GM18502 (cell line): ENCODE measurements at regions not wholly inside any gene's neighbourhood (a gene's known extent, or its start where the extent isn't known, plus 50 kb on each side); places are given as distances from the start of the nearest gene placed in this dataset.
"Not testable (repeated sequence)": the region's sequence is repeated elsewhere in the genome, so short reads cannot be mapped to it uniquely, and the experiment has no call there.

Experiments
- ATAC-seq: cut with Tn5 transposase; IDR thresholded peaks from one replicate; pipeline ENCODE4 v1.9.1; 2021; ENCODE audit warnings: mild to moderate bottlenecking; ENCODE audit not compliant: unreplicated experiment, poor library complexity

DNA sequence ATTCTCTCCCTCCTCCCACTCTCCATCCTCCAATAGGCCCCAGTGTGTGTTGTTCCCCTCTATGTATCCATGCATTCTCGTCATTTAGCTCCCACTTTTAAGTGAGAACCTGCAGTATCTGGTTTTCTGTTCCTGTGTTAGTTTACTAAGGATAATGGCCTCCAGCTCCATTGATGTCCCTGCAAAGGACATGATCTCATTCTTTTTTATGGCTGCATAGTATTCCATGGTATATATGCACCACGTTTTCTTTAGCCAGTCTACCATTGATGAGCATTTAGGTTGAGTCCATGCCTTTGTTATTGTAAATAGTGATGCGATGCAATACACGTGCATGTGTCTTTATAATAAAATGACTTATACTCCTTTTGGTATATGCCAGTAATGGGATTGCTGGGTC lies 100.3 kb upstream of the USP9X start:
- no peak for ATAC-seq

DNA sequence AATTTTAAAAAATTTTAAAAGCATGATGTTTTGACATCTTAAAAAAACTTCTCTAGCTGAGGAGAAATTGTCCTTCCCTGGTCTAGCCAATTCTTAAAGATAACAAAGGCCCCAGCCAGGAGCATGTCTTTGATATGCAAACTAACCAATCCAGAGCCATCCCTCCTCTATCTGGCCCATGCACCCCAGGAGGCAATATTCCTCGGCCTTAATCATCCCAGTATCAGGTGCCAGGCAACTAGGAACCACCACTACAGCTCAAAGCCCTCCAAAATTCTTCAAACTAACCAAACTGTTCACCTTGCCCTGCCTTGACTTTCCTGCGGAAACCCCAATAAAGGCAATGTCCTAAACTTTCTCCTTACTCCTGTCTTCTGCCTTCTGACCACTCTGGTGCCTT lies 97.8 kb upstream of the USP9X start:
- no peak for ATAC-seq

GRCh38 chrX:40988100-40988499 lies 97.1 kb upstream of the USP9X start:
- ATAC-seq, result no peak

DNA sequence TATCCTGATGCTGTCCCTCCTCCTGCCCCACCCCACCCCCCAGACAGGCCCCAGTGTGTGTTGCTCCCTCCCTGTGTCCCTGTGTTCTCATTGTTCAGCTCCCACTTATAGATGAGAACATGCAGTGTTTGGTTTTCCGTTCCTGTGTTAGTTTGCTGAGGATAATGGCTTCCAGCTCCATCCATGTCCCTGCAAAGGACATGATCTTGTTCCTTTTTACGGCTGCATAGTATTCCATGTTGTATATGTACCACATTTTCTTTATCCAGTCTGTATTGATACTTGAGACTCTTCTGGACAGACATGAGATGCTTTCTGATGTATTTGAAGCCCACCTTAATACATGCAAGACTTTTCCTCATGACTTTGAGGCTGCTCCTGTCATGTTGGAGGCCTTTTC lies 91.8 kb upstream of the USP9X start:
- ATAC-seq, result not testable (repeated sequence)

GRCh38 chrX:40996886-40997530 lies 88.2 kb upstream of the USP9X start:
- ATAC-seq, result no peak

DNA sequence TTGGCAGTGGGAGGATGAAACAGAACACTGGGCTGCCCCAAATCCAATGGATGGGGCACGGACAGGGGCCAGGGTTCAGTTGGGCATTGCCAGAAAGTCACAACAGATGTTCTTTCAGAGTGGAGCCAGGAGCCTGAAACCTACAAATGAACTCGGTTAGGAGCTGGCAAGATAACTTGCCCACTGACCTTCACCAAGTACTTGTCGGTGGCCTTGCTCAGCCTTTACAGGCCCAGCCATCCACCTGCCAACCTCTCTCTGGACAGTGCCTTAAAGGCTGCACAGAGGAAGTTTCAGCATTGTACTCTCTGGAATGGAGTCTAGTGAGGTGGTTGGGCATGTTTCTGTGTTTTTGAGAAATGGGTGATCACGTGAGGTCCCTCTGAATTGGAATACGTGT lies 87.1 kb upstream of the USP9X start:
- no peak for ATAC-seq

GRCh38 chrX:41001327-41001726 lies 83.9 kb upstream of the USP9X start:
- no peak for ATAC-seq

- ATAC-seq, result no peak
Measured at GRCh38 chrX:41002026-41002425, 83.2 kb upstream of the USP9X start.

GRCh38 chrX:41003506-41004270 lies 81.6 kb upstream of the USP9X start:
- no peak for ATAC-seq

DNA sequence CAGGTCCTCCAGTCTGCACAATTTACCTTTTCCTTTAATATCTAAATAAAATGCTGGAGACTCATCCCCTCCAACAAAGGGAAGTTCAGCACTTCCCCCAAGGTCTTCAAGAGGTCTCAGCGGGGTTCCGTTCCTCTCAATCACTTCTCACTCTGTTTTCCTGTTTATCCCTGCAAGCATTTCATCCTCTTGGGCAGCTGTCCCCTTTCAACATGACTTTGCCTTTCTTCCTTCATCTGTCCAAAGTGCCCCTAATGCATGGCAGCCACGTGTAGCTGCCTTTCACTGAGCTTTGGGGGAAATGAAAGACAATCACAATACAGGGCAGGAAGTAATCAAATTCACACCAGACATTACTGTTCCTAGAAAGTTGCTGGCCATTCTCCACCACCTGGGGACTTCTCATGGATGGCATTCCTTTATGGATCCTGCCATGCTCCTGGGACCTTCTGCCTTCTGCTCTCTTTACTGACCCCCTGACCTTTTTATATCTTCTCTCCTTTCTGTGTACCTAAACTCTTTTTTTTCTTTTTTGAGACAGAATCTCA lies 79.7 kb upstream of the USP9X start:
- no peak for ATAC-seq

DNA sequence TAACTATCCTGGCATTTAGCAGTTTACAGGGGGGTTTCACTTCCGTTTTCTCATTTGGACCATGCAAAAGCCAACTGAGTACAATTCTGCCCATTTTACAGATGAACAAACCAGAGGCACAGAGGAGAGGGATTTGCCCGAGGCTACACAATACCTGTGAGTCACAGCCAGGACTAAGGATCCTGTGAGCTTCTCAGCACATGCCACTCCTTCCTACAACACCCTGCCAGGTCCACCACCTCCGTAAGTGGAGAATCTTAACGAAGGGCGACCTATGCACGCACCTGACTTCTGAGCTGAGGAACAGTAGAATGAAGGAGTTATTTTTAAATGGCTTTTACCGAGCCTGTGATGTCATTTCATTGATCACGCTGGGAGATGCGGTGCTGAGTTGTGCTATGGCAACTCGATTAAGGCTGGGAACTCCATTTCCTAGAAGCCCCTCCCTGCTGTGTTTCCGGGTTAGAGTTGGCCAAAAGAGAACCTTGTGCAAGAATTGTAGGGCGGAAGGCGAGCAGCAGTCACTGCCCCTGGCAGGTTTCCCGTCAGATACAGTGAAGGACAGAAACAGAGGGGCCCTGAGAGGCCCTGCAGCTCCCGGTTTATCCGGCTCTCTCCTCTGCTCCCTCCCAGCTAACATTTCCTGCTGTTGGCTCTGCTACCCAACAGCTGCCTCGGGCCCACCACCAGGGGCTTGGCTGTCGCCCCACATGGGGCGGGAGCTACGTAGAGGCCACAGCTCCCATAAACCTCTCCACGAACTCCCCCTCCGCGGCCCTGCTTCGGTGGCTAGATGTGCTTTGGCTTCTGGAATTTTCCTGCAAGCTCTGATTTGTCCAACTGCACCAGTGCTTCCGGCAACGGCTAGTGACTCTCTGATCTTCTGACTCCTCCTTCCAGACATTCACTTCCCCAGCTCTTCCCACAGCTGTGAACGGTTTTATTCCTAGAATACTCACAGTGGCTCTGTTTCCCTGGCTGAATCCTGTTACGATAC lies 75.1 kb upstream of the USP9X start:
- peak; percentile 58 for ATAC-seq

GRCh38 chrX:41014776-41015360 lies 70.4 kb upstream of the USP9X start:
- ATAC-seq, result no peak

GRCh38 chrX:41017785-41018184 lies 67.5 kb upstream of the USP9X start:
- ATAC-seq, result not testable (repeated sequence)

DNA sequence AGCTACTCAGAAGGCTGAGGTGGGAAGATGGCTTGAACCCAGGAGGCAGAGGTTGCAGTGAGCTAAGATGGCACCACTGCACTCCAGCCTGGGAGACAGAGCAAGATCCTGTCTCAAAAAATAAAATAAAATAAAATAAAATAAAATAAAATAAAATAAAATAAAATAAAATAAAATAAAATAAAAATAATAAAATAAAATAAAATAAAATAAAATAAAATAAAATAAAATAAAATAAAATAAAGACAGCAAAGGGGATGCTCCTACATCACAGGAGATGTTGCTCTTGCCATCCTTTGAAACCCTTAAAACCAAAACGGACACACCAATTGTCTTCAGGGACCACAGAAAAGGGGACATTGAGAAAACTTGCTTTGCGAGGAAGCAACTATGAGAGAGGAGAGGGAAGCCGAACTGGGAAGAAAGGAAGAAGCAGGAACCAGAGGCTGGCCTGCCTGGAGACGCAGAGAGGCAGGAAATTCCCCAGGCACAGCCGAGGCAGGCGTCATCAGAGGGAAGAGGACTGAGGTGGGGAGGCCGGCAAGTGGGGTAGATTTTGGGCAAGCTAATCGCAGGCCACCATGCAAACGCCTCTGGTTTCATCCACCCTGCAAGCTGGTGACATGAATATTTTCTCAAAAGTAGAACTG lies 66.7 kb upstream of the USP9X start:
- not testable (repeated sequence) for ATAC-seq

- no peak for ATAC-seq
Measured at GRCh38 chrX:41019041-41019392, 66.2 kb upstream of the USP9X start.

DNA sequence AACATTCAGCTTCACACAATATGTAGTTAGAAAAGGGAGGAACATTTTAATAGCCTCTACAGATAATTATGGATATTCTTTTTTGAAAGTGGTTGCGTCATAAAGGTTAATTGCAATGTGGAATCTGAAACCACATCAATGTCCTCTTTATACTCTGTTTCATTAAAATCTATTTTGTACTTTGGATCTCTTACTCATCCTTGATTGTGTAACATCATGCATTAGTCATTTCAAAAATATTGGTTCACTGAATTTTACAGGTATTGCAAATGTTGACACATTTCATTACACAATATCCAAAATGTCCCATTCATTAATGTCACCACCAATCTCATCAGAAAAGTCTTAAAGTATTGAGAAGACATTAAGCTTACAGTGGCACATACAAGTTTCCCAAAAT lies 62.7 kb upstream of the USP9X start:
- ATAC-seq, result no peak

GRCh38 chrX:41023098-41023497 lies 62.1 kb upstream of the USP9X start:
- no peak for ATAC-seq

- ATAC-seq, result not testable (repeated sequence)
Measured at GRCh38 chrX:41024335-41024734, 60.9 kb upstream of the USP9X start.

- ATAC-seq, result no peak
Measured at GRCh38 chrX:41024755-41025154, 60.5 kb upstream of the USP9X start.
